HG03442 (cell line): ENCODE measurements at regions not wholly inside any gene's neighbourhood (a gene's known extent, or its start where the extent isn't known, plus 50 kb on each side); places are given as distances from the start of the nearest gene placed in this dataset.

Source experiments
- ATAC-seq: cut with Tn5 transposase; IDR thresholded peaks from one replicate; pipeline ENCODE4 v1.9.1; 2021; ENCODE audit warnings: mild to moderate bottlenecking, moderate library complexity; ENCODE audit not compliant: unreplicated experiment

- ATAC-seq = no peak
Observed at GRCh38 chrX:110430293-110431076, 71.8 kb downstream of the RTL9 start.

- no peak for ATAC-seq
Observed at GRCh38 chrX:110432091-110432905, 73.7 kb downstream of the RTL9 start.

GRCh38 chrX:110432906-110433215, 74.2 kb downstream of the RTL9 start:
- ATAC-seq = no peak

GRCh38 chrX:110435196-110435595, 76.5 kb downstream of the RTL9 start:
- ATAC-seq = no peak

GRCh38 chrX:110436523-110436922, 77.9 kb downstream of the RTL9 start:
- ATAC-seq = peak; percentile 47

- ATAC-seq = no peak
Observed at GRCh38 chrX:110437686-110438085, 79.0 kb downstream of the RTL9 start.

GRCh38 chrX:110440016-110440805, 81.6 kb downstream of the RTL9 start:
- no peak for ATAC-seq

- peak; percentile 70 for ATAC-seq
Observed at GRCh38 chrX:110442635-110443034, 84.0 kb downstream of the RTL9 start.

GRCh38 chrX:110444996-110445395, 86.3 kb downstream of the RTL9 start:
- no peak for ATAC-seq

GRCh38 chrX:110448459-110448858, 89.8 kb downstream of the RTL9 start:
- ATAC-seq = no peak

GRCh38 chrX:110449312-110449711, 90.7 kb downstream of the RTL9 start:
- no peak for ATAC-seq

GRCh38 chrX:110450050-110450449, 91.4 kb downstream of the RTL9 start:
- ATAC-seq = peak; percentile 91

- ATAC-seq = no peak
Observed at GRCh38 chrX:110454336-110454735, 95.7 kb downstream of the RTL9 start.

GRCh38 chrX:110462957-110463356, 104.3 kb downstream of the RTL9 start:
- no peak for ATAC-seq

GRCh38 chrX:110466790-110467189, 108.1 kb downstream of the RTL9 start:
- ATAC-seq = no peak

GRCh38 chrX:110472265-110472664, 113.6 kb downstream of the RTL9 start:
- ATAC-seq = no peak

- ATAC-seq = no peak
Observed at GRCh38 chrX:110477593-110478228, 119.1 kb downstream of the RTL9 start.

- no peak for ATAC-seq
Observed at GRCh38 chrX:110491846-110492620, 133.4 kb downstream of the RTL9 start.

- ATAC-seq = no peak
Observed at GRCh38 chrX:110504947-110505346, 146.3 kb downstream of the RTL9 start.
